Germinal center (tissue), 1 donor: ENCODE measurements at regions not wholly inside any gene's neighbourhood (a gene's known extent, or its start where the extent isn't known, plus 50 kb on each side); places are given as distances from the start of the nearest gene placed in this dataset.

ENCODE experiments used
- DNase-seq: peaks from one replicate; pipeline ENCODE4 v3.0.0; 2012; ENCODE audit warnings: mixed read lengths, low spot score

- no peak for DNase-seq
These were observed 52.3 kb downstream of the PLEKHG1 start for GRCh38 chr6:150651808-150652470.

GRCh38 chr6:150652848-150653613 is 53.3 kb downstream of the PLEKHG1 start:
- no peak for DNase-seq

GRCh38 chr6:150654608-150655007 is 54.9 kb downstream of the PLEKHG1 start:
- DNase-seq = no peak

GRCh38 chr6:150656156-150656555 is 56.5 kb downstream of the PLEKHG1 start:
- DNase-seq = no peak

GRCh38 chr6:150658421-150658820 is 58.7 kb downstream of the PLEKHG1 start:
- DNase-seq = no peak

GRCh38 chr6:150659046-150659763 is 59.5 kb downstream of the PLEKHG1 start:
- no peak for DNase-seq

- DNase-seq = no peak
These were observed 61.7 kb downstream of the PLEKHG1 start for GRCh38 chr6:150661216-150662007.

GRCh38 chr6:150662814-150663213 is 63.1 kb downstream of the PLEKHG1 start:
- no peak for DNase-seq

- no peak for DNase-seq
These were observed 64.4 kb downstream of the PLEKHG1 start for GRCh38 chr6:150664091-150664490.

GRCh38 chr6:150666071-150666470 is 66.4 kb downstream of the PLEKHG1 start:
- DNase-seq = no peak

GRCh38 chr6:150667359-150667758 is 67.7 kb downstream of the PLEKHG1 start:
- no peak for DNase-seq

GRCh38 chr6:150667977-150668716 is 68.5 kb downstream of the PLEKHG1 start:
- DNase-seq = no peak

GRCh38 chr6:150668900-150669302 is 69.2 kb downstream of the PLEKHG1 start:
- DNase-seq = no peak

- no peak for DNase-seq
These were observed 70.6 kb downstream of the PLEKHG1 start for GRCh38 chr6:150670311-150670710.

GRCh38 chr6:150672800-150673199 is 73.1 kb downstream of the PLEKHG1 start:
- no peak for DNase-seq

- DNase-seq = no peak
These were observed 74.1 kb downstream of the PLEKHG1 start for GRCh38 chr6:150673720-150674346.

GRCh38 chr6:150676344-150676743 is 76.7 kb downstream of the PLEKHG1 start:
- DNase-seq = no peak

GRCh38 chr6:150676772-150677171 is 77.1 kb downstream of the PLEKHG1 start:
- DNase-seq = no peak

- DNase-seq = no peak
These were observed 80.8 kb downstream of the PLEKHG1 start for GRCh38 chr6:150680510-150680909.

GRCh38 chr6:150681578-150682395 is 82.1 kb downstream of the PLEKHG1 start:
- DNase-seq = no peak
